GM18517 (cell line): ENCODE measurements at regions not wholly inside any gene's neighbourhood (a gene's known extent, or its start where the extent isn't known, plus 50 kb on each side); places are given as distances from the start of the nearest gene placed in this dataset.

Source experiments
- ATAC-seq: cut with Tn5 transposase; IDR thresholded peaks from one replicate; pipeline ENCODE4 v1.9.1; 2021; ENCODE audit warnings: mild to moderate bottlenecking, moderate library complexity; ENCODE audit not compliant: unreplicated experiment

DNA sequence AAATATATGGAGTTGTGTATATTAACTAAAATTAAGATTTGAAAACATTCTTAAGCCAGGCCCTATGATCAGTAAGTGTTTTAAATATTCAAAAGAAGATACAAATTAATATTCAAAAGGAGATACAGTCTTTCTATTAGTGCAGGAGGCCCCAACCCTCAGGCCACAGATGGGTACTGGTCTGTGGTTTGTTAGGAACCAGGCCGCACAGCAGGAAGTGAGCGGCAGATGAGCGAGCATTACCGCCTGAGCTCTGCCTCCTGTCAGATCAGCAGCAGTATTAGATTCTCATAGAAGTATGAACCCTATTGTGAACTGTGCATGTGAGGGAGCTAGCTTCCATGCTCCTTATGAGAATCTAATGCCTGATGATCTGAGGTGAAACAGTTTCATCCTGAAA, 232.9 kb downstream of the FOXO1 start:
- no peak for ATAC-seq

DNA sequence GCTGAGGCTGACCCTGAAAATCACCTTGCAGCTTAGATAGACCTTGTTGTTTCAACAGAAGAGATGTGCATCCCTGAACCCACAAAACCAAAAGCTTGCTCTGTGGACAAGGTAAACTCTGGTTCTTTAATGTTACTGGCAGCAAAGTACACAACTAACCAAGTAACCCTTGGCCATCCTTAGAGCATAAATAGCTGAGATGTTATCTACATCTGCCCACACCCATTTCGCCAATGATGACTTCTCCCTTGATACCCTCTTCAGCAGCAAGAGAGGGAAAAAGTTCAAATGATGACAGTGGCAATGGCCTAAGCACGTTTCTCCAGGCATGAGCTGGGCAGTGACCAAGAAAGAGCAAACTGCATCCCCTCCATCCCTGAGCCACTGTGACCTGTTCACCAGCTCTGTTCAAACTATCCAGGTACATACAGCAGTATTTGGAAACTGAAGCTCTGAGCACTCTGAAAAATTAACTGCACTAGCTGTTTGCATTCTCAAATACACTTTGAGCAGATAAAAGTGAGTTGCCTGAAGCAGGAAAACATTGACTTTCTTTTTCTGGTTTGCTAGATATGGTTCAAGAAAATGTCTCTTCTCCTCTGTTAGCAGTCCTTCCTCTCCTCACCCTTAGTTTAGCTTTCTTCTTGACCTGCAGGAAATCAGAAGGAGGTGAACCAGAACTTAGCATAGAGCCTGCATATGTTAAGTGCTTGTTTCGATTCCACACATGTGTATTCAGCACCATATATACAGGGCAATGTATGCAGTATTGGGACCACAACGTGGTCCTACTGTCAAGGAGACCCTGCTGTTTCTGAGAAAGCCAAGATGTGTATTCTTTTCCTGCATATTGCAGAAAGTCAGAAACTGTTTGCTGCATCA, 231.7 kb downstream of the FOXO1 start:
- ATAC-seq, result no peak

DNA sequence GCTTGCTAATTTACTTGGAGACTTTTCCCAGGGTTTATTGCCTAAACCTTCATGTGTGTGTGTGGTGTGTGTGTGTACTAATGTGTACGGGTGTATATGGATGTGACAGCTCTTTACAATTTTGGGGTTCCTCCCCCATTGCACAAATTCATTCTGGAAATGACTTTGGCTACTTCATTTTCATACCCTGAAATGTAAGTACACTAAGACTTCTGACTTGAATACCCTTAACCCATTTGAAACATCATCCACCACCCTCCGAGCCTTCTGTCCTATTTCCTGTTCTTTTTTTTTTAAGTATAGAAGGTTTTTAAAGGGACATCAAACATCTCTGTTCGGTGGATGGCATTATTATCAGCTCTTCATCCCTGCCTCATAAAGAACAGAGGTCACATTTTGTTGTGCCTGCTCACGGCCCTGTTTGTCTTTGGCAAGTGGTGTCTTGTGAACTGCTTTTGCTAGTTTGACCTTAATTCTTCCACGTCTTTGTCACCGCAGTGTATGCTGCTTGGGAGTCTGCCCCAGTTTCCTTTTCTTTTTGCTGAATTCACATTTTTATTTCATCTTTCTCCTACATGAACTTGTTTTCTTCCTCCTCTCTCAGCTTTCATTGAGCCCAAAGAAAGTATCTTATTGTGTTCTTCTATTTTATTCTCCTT, 228.3 kb downstream of the FOXO1 start:
- no peak for ATAC-seq

DNA sequence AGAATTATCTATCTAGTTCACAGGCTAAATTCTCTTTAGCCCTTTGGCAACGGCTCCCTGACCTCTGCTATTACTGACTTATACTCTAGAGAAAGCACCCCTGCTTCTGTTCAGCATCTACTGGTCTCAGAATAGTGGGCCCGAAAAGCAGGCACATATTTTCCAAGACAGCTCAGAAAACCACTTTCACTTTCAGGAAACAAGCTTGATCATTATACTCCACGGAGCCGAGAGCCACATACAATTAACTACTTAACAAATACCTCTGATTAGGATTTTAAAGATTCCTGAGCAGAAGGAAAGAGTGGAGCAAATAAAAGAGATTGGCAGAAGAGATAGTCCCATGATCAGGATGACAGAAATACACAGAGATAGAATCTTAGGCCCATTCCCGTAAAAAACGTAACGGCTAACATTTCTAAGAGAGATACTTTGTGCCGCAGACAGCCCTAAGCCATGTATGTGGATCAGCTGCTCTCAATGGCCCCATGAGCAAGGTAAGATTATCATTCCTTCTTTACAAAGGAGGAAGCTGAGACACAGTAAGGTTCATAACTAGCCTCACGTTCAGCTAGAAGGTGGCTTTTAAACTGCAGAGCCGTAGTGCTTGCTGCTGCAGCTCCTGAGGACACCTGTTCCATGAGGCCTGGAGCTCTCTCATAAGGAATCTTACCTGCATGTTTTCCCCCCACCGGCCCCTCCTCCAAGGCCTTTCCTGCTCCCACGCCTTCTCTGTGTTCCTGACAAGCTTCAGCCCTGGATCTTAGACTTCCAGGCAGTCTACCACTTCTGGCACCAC, 227.2 kb downstream of the FOXO1 start:
- no peak for ATAC-seq

DNA sequence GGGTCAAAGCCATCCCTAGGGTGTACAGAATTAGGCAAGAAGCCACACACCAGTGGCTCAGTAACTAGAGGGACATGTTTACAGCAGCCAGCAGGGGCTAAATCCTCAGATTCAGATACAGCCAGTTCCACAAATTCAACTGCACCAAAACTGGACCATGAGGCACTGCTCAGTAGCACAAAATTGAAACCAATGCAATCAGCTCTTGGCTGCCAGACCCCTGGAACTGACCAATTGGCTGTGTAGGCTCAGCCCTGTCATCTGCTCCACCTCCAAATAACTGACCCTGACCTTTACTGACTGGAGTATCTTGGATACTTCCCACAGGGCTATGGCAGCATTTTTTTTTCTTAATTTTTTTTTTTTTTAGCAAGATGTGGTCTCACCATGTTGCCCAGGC, 226.5 kb downstream of the FOXO1 start:
- no peak for ATAC-seq

DNA sequence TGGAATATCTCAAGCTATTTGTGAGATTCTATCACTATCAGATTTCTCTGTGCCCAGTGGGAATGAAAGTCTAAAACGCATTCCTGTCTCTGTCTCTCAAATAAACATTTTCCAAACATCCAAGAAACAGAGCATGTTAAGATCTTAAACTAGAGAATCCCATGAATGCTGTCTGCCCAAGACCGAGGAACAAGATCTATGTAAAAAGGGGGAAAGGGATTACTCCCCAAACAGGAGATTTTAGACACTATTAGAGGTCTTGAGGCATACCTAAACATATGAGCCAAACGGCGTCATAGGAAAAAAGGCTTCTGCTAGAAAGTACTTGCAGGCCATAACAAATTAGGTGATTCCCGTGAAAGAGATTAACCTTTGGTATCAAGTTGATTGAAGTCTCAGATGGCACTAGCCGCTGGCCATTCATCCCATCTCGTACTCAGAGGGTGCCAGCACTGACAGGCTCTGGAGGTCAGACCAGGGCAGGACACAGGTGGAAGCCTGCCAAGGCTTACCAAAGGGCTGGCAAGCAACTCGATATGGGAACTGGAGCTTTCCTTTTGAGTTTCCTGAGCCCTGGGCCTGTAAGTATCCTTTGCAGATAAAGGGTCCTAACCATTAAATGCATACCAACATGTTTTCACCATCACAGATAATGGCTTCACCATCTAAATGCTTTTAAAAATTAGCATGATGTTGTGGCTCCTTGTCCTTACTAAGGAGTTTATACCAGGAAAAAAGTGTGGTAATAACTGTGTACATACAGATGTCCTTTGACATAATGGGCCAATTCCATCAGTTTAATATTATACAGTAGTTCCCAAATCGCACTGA, 225.2 kb downstream of the FOXO1 start:
- ATAC-seq, result no peak

DNA sequence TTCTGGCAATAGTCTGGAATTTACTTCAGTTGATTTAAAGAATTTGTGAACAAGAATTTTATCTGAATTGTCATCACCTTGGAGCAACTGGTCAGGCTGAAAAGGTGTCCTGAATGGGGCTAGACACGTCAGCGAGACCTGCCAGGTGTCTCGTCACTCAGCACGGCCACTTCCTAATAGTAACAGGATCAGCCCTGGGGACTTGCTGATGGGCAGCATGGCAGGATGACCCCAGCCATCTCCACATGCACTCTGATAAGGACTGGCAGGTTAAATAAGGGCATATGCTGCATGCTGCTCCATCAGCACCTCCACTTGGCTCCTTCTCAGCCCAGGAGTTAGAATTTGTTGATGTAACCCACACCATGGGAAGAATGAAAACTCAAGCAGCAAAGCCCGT, 224.2 kb downstream of the FOXO1 start:
- ATAC-seq, result no peak

DNA sequence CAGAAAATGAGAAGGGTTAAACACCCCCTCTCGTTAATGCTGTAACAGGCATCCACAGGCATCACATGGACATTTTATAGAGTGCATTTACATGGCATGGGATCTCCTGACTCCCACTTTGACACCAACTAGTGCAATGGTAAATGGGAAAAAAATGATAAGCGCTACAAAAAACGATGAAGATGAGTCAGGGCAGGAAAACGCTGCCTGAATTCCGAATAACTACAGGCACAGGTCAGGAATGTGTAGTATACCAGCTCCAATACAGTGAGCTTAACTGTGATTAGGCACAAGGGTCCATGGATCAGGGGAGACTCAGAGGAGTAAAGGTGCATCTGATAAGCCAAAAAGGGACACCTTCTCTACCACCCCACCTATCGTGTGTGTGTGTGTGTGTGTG, 223.6 kb downstream of the FOXO1 start:
- no peak for ATAC-seq

DNA sequence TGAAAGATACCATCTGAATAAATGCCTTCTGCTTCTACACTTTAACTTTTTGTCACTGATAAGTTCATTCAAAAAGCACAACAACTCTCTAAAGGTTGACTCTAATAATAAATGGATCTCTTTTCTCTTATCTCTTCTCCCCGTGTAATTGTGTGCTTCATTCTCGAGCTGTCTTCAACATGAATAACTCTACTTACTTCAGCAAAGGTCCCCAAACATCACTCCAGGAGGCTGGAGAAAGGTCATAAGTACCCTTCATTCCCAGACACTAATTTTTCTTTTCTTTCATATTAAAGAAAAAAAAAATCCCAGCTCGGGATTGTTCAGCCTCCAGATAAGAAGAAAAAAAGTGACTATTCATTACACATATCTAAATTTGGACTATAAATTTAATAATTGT, 222.2 kb downstream of the FOXO1 start:
- no peak for ATAC-seq

DNA sequence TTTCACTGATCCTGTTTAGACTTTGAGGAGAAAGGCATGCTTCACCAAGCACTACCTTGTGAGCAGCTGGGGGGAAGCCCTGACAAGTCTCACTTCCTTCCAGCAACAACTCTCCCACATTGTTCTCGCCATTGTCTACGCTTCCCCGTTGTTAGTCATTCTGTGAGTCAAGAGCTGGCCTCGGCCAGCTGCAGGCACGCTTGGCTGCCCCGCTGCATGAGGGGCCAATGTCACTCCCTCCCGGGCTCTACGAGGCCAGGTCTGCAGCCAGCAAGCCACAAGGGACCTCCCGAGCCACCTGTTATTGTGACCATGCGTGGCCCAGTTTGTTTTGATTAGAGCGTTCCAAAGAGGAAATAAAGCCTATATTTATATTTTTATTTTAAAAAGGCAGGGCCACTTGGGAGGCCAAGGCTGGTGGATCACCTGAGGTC, 220.9 kb downstream of the FOXO1 start:
- ATAC-seq, result peak; percentile 99

DNA sequence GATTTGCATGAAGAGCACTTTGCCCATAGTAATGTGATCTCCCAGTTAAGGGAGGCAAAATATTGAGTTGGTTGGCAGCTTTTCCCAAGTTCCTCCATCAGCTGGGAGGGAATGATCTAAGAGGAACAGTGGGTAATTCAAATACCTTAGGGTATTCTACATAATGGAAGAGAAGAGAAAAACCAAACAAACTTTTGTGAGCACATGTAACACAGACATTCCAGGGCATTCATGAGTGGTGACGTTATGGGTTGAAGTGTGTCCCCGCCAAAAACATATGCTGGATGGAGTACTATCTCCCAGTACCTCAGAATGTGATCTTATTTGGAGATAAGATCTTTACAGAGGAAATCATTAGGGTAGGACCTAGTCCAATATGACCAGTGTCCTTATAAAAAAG, 220.1 kb downstream of the FOXO1 start:
- ATAC-seq, result no peak

DNA sequence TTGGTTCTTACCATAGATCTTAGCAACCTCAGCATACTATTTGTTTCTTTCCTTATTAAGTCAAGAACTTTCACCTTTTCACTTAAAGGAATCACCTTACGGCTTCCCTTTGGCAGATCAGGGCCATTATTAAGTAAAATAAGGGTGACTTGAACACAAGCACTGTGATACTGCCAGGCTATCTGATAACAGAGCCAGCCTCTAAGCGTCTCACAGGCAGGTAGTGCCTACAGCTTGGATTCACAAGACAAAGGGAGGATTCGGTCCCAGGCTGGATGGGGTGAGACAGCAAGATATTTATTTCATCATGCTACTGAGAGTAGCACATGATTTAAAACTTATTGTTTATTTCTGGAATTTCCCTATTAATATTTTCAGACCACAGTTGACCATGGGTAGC, 218.6 kb downstream of the FOXO1 start:
- ATAC-seq, result no peak

DNA sequence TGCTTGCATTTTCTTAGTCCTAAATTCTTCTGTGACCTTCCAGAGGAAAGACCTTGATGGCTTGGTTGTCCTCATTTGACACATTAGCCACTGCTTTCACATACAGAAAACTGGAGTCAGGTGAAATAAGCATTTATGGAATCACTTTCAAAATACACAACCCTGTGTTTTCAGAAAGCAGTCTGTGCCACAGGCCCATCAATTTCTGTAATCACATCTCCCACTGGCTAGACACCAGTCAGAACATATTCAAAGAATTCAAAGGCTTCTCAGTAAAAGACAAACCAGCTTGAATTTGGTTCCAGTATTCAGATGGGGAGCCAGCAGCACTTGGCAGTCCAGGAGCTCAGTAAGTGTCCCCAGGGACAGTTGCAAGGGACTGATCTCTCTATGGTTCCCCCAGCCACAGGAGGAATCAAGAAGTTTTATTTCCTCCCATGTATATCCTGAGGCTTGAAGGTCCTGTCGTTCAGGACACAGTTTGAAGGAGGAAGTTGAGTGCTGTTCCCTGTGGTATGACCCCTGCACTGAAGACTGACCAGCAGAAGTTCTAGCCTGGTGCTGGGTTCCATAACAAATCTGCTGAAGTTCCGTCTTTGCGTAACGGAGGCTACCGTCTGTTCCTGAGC, 214.3 kb downstream of the FOXO1 start:
- ATAC-seq, result no peak

DNA sequence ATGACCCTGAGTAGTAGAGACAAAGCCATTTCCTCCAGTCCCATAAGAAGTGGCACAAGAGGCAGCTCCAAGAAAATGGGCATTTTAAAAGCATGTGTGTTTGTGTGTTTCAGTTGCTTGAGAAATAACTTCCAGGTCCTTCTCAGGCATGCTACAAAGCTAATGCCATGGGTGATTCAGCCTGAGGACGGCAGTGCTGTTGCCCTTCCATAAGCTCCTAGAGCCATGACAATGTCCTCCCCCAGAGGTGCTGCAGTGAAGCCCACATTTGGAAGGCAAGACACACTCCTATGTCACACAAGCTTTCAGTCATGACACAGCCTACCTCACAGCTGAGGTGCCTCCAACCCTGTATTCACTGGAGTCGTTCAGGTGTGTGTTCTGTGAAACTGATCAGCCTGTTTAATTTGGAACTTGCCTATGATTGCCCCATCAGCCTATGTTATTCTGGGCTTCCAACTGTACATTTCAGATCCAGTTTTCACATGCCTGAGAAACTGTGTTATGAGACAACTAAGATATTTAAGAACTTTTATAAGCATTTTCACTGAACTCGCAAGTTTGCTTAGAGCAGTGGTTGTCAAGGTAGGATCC, 213.6 kb downstream of the FOXO1 start:
- ATAC-seq, result no peak

DNA sequence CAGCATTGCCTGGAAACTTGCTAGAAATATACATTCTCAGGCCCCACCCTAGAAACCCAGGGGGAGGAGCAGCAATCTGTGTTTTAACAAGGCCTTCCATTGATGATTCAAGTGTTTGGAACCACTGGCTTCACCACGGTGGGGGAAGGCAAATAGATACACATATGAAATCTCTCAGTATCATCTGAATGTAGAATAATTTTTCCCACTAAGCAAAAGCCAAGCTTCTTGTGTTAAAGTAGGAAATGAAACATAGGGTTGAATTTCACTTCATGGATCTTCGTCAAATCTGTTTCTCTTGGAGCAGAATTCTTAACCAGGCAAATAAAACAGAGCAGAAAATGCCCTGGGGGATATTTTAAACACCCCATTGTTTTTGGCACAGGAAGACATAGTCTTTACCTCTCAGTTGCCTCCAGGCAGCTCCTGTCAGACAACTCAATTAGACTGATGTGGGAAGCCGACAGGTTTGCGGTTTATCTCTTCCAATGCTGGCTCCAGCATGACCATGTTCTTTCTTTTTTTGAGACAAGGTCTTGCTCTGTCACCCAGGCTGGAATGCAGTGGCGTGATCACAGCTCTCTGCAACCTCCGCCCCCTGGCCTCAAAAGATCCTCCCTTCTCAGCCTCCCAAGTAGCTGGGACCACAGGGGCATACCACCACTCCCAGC, 213.0 kb downstream of the FOXO1 start:
- ATAC-seq, result no peak

DNA sequence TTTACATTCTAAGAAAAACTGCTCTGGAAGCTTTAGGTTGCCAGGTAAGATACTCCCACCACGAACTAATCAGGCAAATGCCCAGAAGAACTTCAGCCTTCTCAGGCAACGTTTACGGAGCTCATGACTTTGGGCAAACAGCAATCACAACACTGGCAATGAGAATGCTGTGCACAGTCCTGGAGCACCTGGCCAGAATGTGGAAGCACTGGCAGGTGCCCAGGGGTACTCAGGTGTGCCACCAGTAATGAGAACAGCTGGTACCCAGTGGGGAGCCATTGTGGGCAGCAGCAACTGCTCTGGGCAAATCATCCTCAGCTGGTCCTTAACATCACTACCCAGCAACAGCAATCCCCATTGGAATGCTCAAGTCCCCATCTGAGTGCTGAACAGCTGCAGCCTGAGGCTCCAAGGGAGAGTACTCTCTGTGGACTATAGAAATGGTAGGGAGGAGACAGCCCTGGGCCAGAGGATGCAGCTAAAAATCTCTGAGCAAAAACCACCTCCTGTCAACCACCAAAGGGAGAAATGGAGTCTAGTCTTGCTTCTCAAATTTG, 210.0 kb downstream of the FOXO1 start:
- ATAC-seq, result no peak

DNA sequence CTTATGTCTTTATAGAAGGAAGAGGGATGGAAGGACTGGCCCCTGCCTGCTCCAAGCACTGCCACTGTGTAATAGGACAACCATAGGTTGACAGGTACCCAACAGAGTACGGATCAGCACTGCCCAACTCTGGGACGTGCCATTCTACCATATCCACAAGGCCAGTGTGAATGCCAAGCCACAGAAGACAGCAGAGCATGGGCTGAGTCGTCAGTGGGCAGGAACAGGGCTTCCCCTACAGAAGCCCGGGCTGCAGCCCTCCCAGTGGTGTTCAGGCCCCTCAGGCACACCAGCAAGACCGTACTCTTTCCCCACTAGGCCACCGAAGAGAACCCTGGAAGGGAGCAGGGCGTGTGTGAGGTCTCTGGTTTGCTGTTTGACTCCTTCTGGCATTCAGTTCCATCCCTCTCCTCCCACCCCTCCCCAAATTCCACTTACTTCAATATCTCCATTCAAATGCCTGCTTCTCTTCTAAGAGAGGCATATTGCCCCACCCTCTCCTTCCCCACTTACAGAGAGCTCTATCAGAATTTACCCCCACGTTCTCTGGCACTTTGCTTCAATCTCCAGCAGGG, 209.4 kb downstream of the FOXO1 start:
- no peak for ATAC-seq

DNA sequence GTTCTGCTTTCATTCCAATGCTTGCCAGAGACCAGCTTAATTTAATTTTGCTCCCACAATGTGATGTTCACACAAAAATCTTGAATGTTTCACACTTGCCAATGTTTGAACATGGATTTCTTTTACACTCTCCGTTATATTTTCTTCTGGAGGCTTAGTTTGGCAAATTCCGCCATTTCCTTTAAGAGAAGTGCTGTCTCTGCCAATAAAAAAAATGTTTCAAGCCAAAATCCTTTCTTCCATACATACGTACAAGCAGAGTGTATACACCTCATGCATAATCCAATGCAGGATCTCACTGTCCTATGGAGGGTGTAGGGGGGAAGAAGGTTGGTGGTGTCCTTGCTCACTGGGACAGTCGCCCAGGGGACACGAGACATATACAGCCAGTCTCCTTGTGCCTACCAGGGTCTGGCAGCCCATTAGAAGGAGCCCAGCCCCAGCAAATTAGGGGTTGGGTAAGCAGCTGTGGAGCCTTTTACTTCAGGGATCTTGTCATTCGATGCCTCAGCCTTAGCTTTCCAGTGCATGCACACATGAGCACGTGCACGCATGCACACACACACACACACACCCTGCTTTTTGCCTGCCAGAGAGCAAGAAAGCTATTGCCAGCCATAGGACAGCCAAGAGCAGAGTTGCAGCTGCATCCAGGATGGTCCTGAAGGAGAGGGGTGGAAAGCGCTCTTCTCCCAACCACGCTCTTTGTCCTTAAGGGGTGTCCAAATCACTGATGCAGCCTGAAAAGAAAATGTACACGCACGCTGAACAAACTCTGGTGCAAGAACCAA, 208.3 kb downstream of the FOXO1 start:
- ATAC-seq, result no peak
